Neural progenitor cell (in vitro differentiated cells): ENCODE measurements at regions not wholly inside any gene's neighbourhood (a gene's known extent, or its start where the extent isn't known, plus 50 kb on each side); places are given as distances from the start of the nearest gene placed in this dataset.
"Not testable (repeated sequence)": the region's sequence is repeated elsewhere in the genome, so short reads cannot be mapped to it uniquely, and the experiment has no call there.

ENCODE experiments used
- DNase-seq: peaks from one replicate; pipeline ENCODE4 v3.0.0-alpha.2; 2016; ENCODE audit warnings: low spot score
- H2AFZ ChIP-seq: fragments of 200-600 bp; sonication (generic); replicated peaks from 2 replicates; pipeline ENCODE4 v1.6.1; 2016; ENCODE audit warnings: antibody characterized with exemption
- H3F3A ChIP-seq: fragments of 200-600 bp; sonication (generic); 2 replicates; pipeline ENCODE4 v1.6.1; 2016; ENCODE audit warnings: antibody characterized with exemption, low read depth
- H3K27ac ChIP-seq: fragments of 200-600 bp; sonication (generic); 2 replicates; pipeline ENCODE4 v1.5.1; 2016; ENCODE audit warnings: mild to moderate bottlenecking
- H3K27me3 ChIP-seq: fragments of 200-600 bp; sonication (generic); 2 replicates; pipeline ENCODE4 v1.6.1; 2016; ENCODE audit warnings: mild to moderate bottlenecking, moderate library complexity
- H3K36me3 ChIP-seq: fragments of 200-600 bp; sonication (generic); 2 replicates; pipeline ENCODE4 v1.5.1; 2016
- H3K4me1 ChIP-seq: fragments of 200-600 bp; sonication (generic); 2 replicates; pipeline ENCODE4 v1.6.1; 2016; ENCODE audit warnings: mixed run types
- H3K4me2 ChIP-seq: fragments of 200-600 bp; sonication (generic); 2 replicates; pipeline ENCODE4 v1.6.1; 2016
- H3K4me3 ChIP-seq: fragments of 200-600 bp; sonication (generic); 2 replicates; pipeline ENCODE4 v1.5.1; 2016
- H3K79me2 ChIP-seq: fragments of 200-600 bp; sonication (generic); 2 replicates; pipeline ENCODE4 v1.6.1; 2016; ENCODE audit warnings: low read depth
- H3K9ac ChIP-seq: fragments of 200-600 bp; sonication (generic); 2 replicates; pipeline ENCODE4 v1.6.1; 2016
- H3K9me3 ChIP-seq: fragments of 200-600 bp; sonication (generic); 2 replicates; pipeline ENCODE4 v1.5.1; 2016; ENCODE audit warnings: low read depth
- H4K20me1 ChIP-seq: fragments of 200-600 bp; sonication (generic); 2 replicates; pipeline ENCODE4 v1.6.1; 2016; ENCODE audit warnings: low read depth
- H3K27ac Mint-ChIP-seq: 3 replicates; pipeline ENCODE4 v1.8.0; 2021; ENCODE audit warnings: mixed read lengths
- H3K27me3 Mint-ChIP-seq: 2 replicates; pipeline ENCODE4 v1.8.0; 2022; ENCODE audit warnings: low read depth, mild to moderate bottlenecking, inconsistent platforms, moderate library complexity, mixed read lengths; ENCODE audit not compliant: insufficient read depth
- H3K36me3 Mint-ChIP-seq: 3 replicates; pipeline ENCODE4 v1.8.0; 2021; ENCODE audit warnings: mixed read lengths
- H3K4me1 Mint-ChIP-seq: 3 replicates; pipeline ENCODE4 v1.8.0; 2021; ENCODE audit warnings: mixed read lengths
- H3K4me3 Mint-ChIP-seq: 3 replicates; pipeline ENCODE4 v1.8.0; 2021; ENCODE audit warnings: mild to moderate bottlenecking, moderate library complexity, mixed read lengths
- H3K9me3 Mint-ChIP-seq: 3 replicates; pipeline ENCODE4 v1.8.0; 2020; ENCODE audit warnings: mixed read lengths
- EZH2 ChIP-seq: fragments of 200-600 bp; sonication (generic); IDR thresholded peaks from 2 replicates; pipeline ENCODE4 v1.6.1; 2017; ENCODE audit warnings: antibody characterized with exemption, mild to moderate bottlenecking, moderate library complexity
- EZH2phosphoT487 ChIP-seq: fragments of 200-600 bp; sonication (generic); IDR thresholded peaks from 2 replicates; pipeline ENCODE4 v1.6.1; 2017; ENCODE audit warnings: antibody characterized with exemption
- TF ChIP-seq, protein P1 (sequence below): fragments of 200-600 bp; sonication (generic); IDR thresholded peaks from 2 replicates; pipeline ENCODE4 v1.5.1; 2017; ENCODE audit warnings: antibody characterized with exemption, mild to moderate bottlenecking

DNA sequence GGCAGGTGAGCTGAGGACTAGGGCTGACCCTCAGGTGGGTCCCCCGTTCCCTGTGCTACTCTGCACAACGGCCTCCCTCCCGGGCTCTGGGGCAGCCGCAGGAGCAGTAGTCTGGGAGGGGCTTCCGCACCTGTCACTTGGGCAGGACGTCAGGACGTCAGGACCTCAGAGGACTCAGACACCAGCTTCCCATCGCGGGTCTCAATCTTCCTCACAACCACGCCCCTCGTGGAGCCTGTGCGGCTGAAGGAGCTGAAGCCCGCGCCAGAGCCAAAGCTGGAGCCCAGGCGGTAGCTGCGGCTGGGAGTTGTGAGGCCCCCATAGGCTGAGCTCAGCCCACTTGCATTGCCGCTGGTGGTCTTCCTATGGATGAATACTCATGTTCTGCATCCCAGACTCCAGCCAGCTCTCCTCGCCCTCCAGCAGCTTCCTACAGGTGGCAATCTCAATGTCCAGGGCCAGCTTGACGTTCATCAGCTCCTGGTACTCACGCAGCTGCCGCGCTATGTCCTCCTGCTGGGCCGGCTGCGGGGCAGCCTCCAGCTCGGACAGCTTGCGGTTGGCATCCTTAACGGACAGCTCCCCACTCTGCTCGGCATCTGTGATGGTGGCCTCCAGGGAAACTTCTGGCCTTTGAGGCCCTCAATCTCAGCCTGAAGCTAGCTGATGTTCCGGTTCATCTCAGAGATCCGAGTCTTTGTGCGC lies 381.4 kb upstream of the RGMB start:
- H3K27me3 Mint-ChIP-seq, result no peaks in the 10 kb centered on the region
- no peak overlapping the region for H2AFZ ChIP-seq
- no peak overlapping the region for H3K27ac ChIP-seq
- no peaks in the 10 kb centered on the region for H4K20me1 ChIP-seq
- H3K79me2 ChIP-seq, result no peaks in the 10 kb centered on the region
- no peaks in the 10 kb centered on the region for H3F3A ChIP-seq
- no peaks in the 10 kb centered on the region for H3K4me1 Mint-ChIP-seq
- no peaks in the 10 kb centered on the region for H3K36me3 ChIP-seq
- TF ChIP-seq EZH2phosphoT487 (no peak), EZH2 (no peak)
- TF ChIP-seq, protein P1, sequence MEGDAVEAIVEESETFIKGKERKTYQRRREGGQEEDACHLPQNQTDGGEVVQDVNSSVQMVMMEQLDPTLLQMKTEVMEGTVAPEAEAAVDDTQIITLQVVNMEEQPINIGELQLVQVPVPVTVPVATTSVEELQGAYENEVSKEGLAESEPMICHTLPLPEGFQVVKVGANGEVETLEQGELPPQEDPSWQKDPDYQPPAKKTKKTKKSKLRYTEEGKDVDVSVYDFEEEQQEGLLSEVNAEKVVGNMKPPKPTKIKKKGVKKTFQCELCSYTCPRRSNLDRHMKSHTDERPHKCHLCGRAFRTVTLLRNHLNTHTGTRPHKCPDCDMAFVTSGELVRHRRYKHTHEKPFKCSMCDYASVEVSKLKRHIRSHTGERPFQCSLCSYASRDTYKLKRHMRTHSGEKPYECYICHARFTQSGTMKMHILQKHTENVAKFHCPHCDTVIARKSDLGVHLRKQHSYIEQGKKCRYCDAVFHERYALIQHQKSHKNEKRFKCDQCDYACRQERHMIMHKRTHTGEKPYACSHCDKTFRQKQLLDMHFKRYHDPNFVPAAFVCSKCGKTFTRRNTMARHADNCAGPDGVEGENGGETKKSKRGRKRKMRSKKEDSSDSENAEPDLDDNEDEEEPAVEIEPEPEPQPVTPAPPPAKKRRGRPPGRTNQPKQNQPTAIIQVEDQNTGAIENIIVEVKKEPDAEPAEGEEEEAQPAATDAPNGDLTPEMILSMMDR, result no peak
- DNase-seq, result no peak
- H3K9me3 Mint-ChIP-seq, result no peaks in the 10 kb centered on the region
- H3K27me3 ChIP-seq, result no peaks in the 10 kb centered on the region
- no peak overlapping the region for H3K27ac Mint-ChIP-seq
- H3K4me3 Mint-ChIP-seq, result no peak overlapping the region
- H3K36me3 Mint-ChIP-seq, result no peaks in the 10 kb centered on the region
- H3K9me3 ChIP-seq, result peaks cover 6% of the 10 kb centered on the region
- H3K4me2 ChIP-seq, result no peak overlapping the region
- peaks cover 8% of the 10 kb centered on the region for H3K4me1 ChIP-seq
- no peak overlapping the region for H3K4me3 ChIP-seq
- no peak overlapping the region for H3K9ac ChIP-seq

GRCh38 chr5:98393205-98393604 lies 380.3 kb upstream of the RGMB start:
- H3K27ac Mint-ChIP-seq, H3K4me3 ChIP-seq, H3K9me3 ChIP-seq, H3K79me2 ChIP-seq, H3K4me1 Mint-ChIP-seq, H3K4me1 ChIP-seq, H3K27ac ChIP-seq, H3K36me3 Mint-ChIP-seq, H3K9ac ChIP-seq, H3K4me3 Mint-ChIP-seq, H3K9me3 Mint-ChIP-seq, H2AFZ ChIP-seq, DNase-seq, H3K27me3 ChIP-seq, H4K20me1 ChIP-seq, H3F3A ChIP-seq, H3K36me3 ChIP-seq, H3K27me3 Mint-ChIP-seq, H3K4me2 ChIP-seq: not testable (repeated sequence)

DNA sequence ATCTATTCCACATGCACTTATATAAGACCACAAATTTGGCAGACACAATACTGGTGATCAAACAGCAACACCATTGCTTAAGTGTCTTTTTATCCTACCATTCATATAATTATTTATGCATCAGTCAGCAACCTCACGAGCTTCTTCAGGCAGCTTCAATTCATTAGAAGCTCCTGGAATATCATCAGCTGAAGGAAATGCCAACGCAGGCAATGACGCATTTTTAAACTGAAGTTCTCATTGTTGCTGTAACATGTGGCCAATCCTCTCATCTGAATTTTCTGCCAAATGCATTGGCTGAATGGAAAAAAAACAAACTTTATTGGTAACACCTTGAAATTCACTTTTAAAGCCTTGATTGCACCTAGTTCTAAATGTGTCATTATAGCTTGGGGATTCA lies 376.4 kb upstream of the RGMB start:
- Mint-ChIP-seq H3K4me1 (no peaks in the 10 kb centered on the region), H3K27me3 (no peaks in the 10 kb centered on the region), H3K4me3 (no peak overlapping the region), H3K27ac (no peak overlapping the region), H3K36me3 (no peaks in the 10 kb centered on the region), H3K9me3 (no peaks in the 10 kb centered on the region)
- DNase-seq, result no peak
- H3K27ac ChIP-seq, result no peak overlapping the region
- no peak overlapping the region for H3K4me3 ChIP-seq
- no peaks in the 10 kb centered on the region for H3F3A ChIP-seq
- TF ChIP-seq, protein P1, result no peak
- TF ChIP-seq EZH2, result no peak
- no peak for TF ChIP-seq EZH2phosphoT487
- H3K36me3 ChIP-seq, result no peaks in the 10 kb centered on the region
- H3K79me2 ChIP-seq, result no peaks in the 10 kb centered on the region
- no peak overlapping the region for H3K9ac ChIP-seq
- no peak overlapping the region for H3K4me2 ChIP-seq
- H3K27me3 ChIP-seq, result no peaks in the 10 kb centered on the region
- H3K4me1 ChIP-seq, result no peaks in the 10 kb centered on the region
- no peaks in the 10 kb centered on the region for H4K20me1 ChIP-seq
- H2AFZ ChIP-seq, result peak overlapping the region; percentile 22
- H3K9me3 ChIP-seq, result peaks cover 6% of the 10 kb centered on the region

DNA sequence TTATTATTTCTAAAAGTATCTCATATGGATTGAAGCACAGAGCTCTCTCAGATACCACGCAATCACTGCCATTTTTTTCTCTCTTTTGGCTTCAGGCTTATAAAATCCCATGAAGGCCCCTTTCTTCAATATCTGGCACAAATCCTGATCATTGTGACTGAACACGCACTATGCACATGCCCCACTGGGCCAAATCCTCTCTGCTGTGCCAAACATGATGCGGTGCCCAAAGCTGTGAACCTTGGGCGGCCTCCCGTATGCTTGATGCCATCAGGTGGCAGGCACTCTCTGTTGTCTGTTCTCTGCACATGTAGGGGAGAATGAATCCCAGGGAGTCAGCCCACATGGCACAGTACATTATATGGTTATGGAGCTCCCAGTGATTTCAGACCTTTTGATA lies 375.0 kb upstream of the RGMB start:
- Mint-ChIP-seq H3K4me1 (no peaks in the 10 kb centered on the region), H3K9me3 (no peaks in the 10 kb centered on the region), H3K27me3 (no peaks in the 10 kb centered on the region), H3K4me3 (no peak overlapping the region), H3K27ac (no peak overlapping the region), H3K36me3 (no peaks in the 10 kb centered on the region)
- H3K4me3 ChIP-seq, result no peak overlapping the region
- no peaks in the 10 kb centered on the region for H3F3A ChIP-seq
- no peaks in the 10 kb centered on the region for H3K36me3 ChIP-seq
- no peak for DNase-seq
- no peak overlapping the region for H2AFZ ChIP-seq
- H4K20me1 ChIP-seq, result no peaks in the 10 kb centered on the region
- H3K27me3 ChIP-seq, result no peaks in the 10 kb centered on the region
- H3K4me1 ChIP-seq, result no peaks in the 10 kb centered on the region
- peaks cover 6% of the 10 kb centered on the region for H3K9me3 ChIP-seq
- no peak overlapping the region for H3K9ac ChIP-seq
- no peak overlapping the region for H3K27ac ChIP-seq
- TF ChIP-seq, protein P1, result no peak
- TF ChIP-seq EZH2phosphoT487 (no peak), EZH2 (no peak)
- H3K4me2 ChIP-seq, result no peak overlapping the region
- no peaks in the 10 kb centered on the region for H3K79me2 ChIP-seq
